ENCODE measurements at regions not wholly inside any gene's neighbourhood (a gene's known extent, or its start where the extent isn't known, plus 50 kb on each side); places are given as distances from the start of the nearest gene placed in this dataset.

GRCh38 chr7:155874411-155874810 is 62.1 kb upstream of the SHH start:
- no peak for TF ChIP-seq EZH2phosphoT487 (IDR thresholded peaks at IDR 0.05; ENCODE audit: unreplicated experiment)
- no peak for TF ChIP-seq CTCF (conservative IDR thresholded peaks at IDR 0.05; ENCODE audit: low read depth in 2 of 2)
- no peak for TF ChIP-seq JUNB (IDR thresholded peaks at IDR 0.05; ENCODE audit: unreplicated experiment)
- TF ChIP-seq REST (IDR thresholded peaks at IDR 0.05; ENCODE audit: unreplicated experiment), result no peak

All from GM23338 (cell line).